Right atrium auricular region (tissue), 2 donors: ENCODE measurements at regions not wholly inside any gene's neighbourhood (a gene's known extent, or its start where the extent isn't known, plus 50 kb on each side); places are given as distances from the start of the nearest gene placed in this dataset.
A peak's percentile ranks its signal among the peaks of the same experiment; 100 is the strongest.

ENCODE experiments used
- DNase-seq: peaks from one replicate; pipeline ENCODE4 v3.0.0-alpha.2; 2019; ENCODE audit warnings: low spot score
- H3K27ac ChIP-seq, 2 donors: fragments of 200-600 bp; sonication (generic); 1 replicate in 1 of 2; 2 replicates in 1 of 2; pipeline ENCODE4 v1.5.1; 2016 to 2019
- H3K27me3 ChIP-seq, 2 donors: fragments of 200-600 bp; sonication (generic); one replicate each; pipeline versions ENCODE4 v1.5.1 to v1.6.0; 2017 to 2019
- H3K36me3 ChIP-seq: fragments of 200-600 bp; sonication (generic); one replicate; pipeline ENCODE4 v1.5.1; 2016
- H3K4me1 ChIP-seq, 2 donors: fragments of 200-600 bp; sonication (generic); one replicate each; pipeline versions ENCODE4 v1.5.1 to v1.6.0; 2017 to 2019
- H3K4me3 ChIP-seq, 2 donors: fragments of 200-600 bp; sonication (generic); 1 replicate in 1 of 2; 2 replicates in 1 of 2; pipeline ENCODE4 v1.5.1; 2017 to 2019; ENCODE audit warnings: mild to moderate bottlenecking in 1 of 2, moderate library complexity in 1 of 2
- H3K9me3 ChIP-seq, 2 donors: fragments of 200-600 bp; sonication (generic); one replicate each; pipeline ENCODE4 v1.5.1; 2019
- TF ChIP-seq, protein P1 (sequence below), 2 donors: fragments of 200-600 bp; sonication (generic); IDR thresholded peaks; one replicate each; pipeline ENCODE4 v1.5.1; 2019; ENCODE audit warnings: antibody characterized with exemption in 2 of 2

DNA sequence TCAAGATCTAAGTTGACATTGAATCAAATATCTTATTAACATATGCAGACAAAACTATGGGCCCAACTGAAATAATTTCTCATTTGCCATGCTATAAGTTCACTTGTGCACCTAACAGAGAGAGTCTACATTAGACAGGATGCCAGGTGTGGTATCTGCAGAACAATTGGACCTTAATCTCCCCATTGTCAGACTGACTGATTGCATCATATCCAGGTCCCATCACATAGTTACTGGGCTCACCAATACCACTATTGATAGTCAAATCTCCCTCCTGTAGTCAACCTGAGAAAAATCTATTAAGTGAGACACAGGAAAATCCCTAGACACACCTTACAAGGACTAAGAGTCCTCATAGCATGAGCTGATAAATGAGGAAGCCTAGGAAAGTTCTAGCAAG is 156.0 kb upstream of the FRG1 start:
- TF ChIP-seq, protein P1, sequence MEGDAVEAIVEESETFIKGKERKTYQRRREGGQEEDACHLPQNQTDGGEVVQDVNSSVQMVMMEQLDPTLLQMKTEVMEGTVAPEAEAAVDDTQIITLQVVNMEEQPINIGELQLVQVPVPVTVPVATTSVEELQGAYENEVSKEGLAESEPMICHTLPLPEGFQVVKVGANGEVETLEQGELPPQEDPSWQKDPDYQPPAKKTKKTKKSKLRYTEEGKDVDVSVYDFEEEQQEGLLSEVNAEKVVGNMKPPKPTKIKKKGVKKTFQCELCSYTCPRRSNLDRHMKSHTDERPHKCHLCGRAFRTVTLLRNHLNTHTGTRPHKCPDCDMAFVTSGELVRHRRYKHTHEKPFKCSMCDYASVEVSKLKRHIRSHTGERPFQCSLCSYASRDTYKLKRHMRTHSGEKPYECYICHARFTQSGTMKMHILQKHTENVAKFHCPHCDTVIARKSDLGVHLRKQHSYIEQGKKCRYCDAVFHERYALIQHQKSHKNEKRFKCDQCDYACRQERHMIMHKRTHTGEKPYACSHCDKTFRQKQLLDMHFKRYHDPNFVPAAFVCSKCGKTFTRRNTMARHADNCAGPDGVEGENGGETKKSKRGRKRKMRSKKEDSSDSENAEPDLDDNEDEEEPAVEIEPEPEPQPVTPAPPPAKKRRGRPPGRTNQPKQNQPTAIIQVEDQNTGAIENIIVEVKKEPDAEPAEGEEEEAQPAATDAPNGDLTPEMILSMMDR (IDR thresholded peaks at IDR 0.05), result no peak
- Histone ChIP-seq H3K9me3 (peaks cover 0 to 16% of the 10 kb centered on the region in 2 donors), H3K27me3 (no peaks in the 10 kb centered on the region), H3K4me1 (no peaks in the 10 kb centered on the region), H3K27ac (no peak overlapping the region), H3K36me3 (no peaks in the 10 kb centered on the region), H3K4me3 (no peak overlapping the region)
- DNase-seq, result no peak

DNA sequence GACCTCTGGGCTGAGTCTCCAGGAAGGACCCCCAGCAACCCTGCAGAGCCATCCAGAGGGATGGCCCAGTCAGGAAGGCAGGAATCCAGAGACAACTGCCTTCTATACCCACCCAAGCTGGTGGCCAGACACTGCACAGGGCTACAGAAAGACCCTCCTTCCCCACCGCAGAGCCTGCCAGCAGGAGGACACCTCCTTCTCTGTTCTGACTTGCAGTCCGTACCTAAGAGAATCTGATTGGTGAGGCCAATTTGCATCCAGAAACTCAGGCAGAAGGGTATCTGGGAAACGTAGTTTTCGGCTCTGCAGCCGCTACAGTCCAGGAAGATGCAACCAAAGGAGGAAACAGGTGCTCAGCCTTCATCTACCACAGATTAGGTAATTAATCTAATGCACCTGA is 155.4 kb upstream of the FRG1 start:
- no peaks in the 10 kb centered on the region for H3K27me3 ChIP-seq
- H3K36me3 ChIP-seq, result no peaks in the 10 kb centered on the region
- peaks cover 0 to 16% of the 10 kb centered on the region in 2 donors for H3K9me3 ChIP-seq
- TF ChIP-seq, protein P1 (IDR thresholded peaks at IDR 0.05), result no peak
- no peak for DNase-seq
- no peak overlapping the region for H3K27ac ChIP-seq
- H3K4me3 ChIP-seq, result no peak overlapping the region
- H3K4me1 ChIP-seq, result no peaks in the 10 kb centered on the region

DNA sequence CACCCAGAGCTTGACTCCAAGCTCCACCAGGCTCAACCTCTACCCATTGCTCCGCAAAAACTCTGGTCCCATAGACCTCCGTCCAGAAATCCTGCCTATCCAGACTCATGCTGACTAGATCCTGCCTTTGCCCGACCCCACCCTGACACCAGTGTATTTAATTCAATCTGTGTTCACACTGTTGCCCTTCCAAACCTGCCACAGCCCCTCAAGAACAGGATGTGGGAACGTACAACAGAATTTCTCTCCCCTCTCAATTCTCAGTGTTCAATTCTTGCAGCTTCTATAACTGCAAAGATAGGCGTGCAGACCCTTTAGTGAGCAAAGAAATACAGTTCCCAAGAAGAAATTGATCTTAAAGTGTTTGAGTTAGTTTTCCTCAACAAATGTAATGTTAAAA is 154.2 kb upstream of the FRG1 start:
- H3K4me1 ChIP-seq, result no peaks in the 10 kb centered on the region
- H3K27me3 ChIP-seq, result no peaks in the 10 kb centered on the region
- no peak for DNase-seq
- peaks cover 0 to 16% of the 10 kb centered on the region in 2 donors for H3K9me3 ChIP-seq
- TF ChIP-seq, protein P1 (IDR thresholded peaks at IDR 0.05), result no peak
- H3K4me3 ChIP-seq, result no peak overlapping the region
- no peak overlapping the region for H3K27ac ChIP-seq
- H3K36me3 ChIP-seq, result no peaks in the 10 kb centered on the region

DNA sequence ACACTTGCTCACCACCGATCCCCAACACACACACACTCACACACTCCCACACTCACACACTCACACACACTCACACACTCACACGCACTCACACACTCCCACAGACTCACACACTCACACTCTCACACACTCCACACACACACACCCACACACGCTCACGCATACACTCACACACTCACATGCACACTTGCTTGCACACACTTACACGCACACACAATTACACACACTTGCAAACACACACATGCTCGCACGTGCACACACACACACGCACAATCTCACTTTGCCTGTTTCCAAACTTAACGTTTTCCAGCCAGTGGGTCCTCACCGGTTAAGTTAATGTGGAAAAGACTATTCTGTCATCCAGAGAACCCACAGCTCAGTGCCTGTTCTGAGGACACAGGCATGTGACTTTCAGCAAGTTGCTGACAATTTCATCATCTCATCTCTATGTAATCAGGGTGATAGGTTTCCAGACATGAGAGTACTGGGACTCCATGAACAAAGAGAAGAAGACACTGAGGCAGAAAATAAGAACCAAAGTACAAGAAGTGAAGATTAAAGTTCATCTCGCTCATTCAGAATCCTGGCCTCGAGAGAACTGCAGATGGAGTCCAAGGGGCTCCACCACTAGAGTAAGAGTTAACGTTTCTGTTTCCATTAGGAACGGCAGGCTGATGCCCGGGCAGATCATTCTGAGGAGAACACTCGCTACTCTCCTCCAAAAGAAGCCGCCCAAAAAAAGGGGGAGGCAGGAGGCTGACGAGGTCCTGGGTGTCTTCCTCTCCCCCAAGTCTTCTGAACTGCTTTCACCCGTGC is 153.2 kb upstream of the FRG1 start:
- H3K4me3 ChIP-seq, result no peak overlapping the region
- no peaks in the 10 kb centered on the region for H3K4me1 ChIP-seq
- H3K9me3 ChIP-seq, result peaks cover 0 to 7% of the 10 kb centered on the region in 2 donors
- TF ChIP-seq, protein P1 (IDR thresholded peaks at IDR 0.05), result no peak
- H3K27me3 ChIP-seq, result no peaks in the 10 kb centered on the region
- DNase-seq, result no peak
- H3K36me3 ChIP-seq, result no peaks in the 10 kb centered on the region
- no peak overlapping the region for H3K27ac ChIP-seq

DNA sequence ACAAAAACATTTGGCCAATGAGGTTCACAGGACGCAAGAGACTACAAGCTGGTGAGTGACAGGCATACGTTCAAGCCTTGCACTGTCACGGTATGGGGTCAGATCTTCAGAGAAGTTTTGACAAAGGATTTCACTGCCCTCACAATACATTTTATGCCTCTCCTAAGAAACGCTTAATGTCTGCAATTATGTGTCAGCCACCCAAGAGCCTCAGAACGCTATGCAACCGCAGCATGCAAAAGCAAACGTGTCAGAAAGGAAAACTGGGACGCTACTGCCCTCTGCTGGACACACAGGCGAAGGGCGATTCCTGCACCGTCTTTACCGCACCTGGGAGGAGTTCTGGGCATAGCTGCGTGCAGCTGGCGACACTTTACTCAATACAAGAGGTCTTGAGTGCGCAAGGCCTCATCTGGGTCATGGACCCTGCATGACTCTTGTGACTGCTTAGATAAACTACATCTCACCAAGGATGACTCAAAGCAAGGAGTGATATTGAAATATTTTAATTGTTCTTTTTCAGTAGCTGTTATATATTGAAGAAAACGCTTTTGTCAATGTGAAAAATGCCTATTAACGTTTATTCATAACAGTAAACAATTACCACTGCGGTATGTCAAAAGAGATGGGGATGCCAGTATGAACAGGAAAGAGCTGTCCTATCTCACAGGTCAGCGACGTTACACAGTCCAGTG is 147.6 kb upstream of the FRG1 start:
- peak overlapping the region in 1 of 2 donors; percentile 22 for H3K4me3 ChIP-seq
- TF ChIP-seq, protein P1 (IDR thresholded peaks at IDR 0.05), result peak; percentile 86 to 95
- H3K27ac ChIP-seq, result no peak overlapping the region

More for the DNA sequence above, 147.6 kb upstream of the FRG1 start:
- no peaks in the 10 kb centered on the region for H3K27me3 ChIP-seq
- no peaks in the 10 kb centered on the region for H3K36me3 ChIP-seq
- peaks cover 0 to 4% of the 10 kb centered on the region in 2 donors for H3K9me3 ChIP-seq
- DNase-seq, result peak; percentile 67
- peaks cover 0 to 8% of the 10 kb centered on the region in 2 donors for H3K4me1 ChIP-seq
